NCI-H2171 (cell line): ENCODE measurements at regions not wholly inside any gene's neighbourhood (a gene's known extent, or its start where the extent isn't known, plus 50 kb on each side); places are given as distances from the start of the nearest gene placed in this dataset.
A peak's percentile ranks its signal among the peaks of the same experiment; 100 is the strongest.
"Not testable (repeated sequence)": the region's sequence is repeated elsewhere in the genome, so short reads cannot be mapped to it uniquely, and the experiment has no call there.

Source experiments
- DNase-seq: peaks from one replicate; lab custom pipeline; 2025; lab: John Stamatoyannopoulos, UW

DNA sequence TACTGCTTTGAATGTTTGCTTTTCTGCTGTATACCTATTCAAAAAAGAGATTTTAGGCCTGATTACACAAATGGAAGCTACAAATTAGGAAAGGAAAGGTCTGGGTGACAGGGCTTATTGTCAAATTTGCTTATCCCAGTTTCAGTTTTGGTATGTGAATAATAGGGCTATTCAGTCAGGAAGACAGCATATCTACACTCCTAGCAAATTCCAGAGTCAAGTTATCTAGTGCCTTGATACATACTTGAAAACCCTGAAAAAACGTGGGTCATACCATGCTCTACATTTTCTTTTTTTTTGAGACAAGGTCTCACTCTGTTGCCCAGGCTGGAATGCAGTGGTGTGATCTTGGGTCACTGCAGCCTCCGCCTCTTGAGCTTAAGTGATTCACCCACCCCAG, 59.2 kb upstream of the CCDC180 start:
- not testable (repeated sequence) for DNase-seq

DNA sequence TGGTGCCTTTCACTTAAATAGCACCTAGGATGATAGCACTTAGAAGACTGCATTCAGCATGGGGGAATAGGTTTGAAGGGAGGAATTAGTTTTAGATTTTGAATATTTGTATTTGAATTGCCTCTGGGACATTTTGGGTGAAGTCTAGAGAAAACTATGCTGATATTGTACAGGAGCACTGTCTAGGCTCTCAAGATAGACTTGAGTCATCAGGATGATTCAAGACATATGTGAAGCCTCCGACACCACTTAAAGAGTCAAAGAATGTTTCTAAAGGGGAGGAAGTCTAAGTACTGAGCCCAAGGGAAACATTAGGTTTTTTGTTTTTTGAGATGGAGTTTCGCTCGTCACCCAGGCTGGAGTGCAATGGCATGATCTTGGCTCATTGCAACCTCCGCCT, 63.9 kb upstream of the CCDC180 start:
- no peak for DNase-seq

DNA sequence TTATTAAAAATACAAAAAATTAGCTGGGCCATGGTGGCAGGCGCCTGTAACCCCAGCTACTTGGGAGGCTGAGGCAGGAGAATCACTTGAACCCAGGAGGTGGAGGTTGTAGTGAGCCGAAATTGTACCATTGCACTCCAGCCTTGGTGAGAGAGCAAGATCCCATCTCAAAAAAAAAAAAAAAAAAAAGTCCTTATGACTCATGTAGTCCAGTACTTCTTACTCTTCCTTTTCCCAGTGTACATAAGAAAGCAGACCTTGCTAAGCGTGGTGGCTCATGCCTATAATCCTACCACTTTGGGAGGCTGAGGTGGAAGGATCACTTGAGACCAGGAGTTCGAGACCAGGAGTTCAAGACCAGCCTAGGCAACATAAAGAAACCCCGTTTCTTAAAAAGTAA, 66.0 kb upstream of the CCDC180 start:
- not testable (repeated sequence) for DNase-seq

DNA sequence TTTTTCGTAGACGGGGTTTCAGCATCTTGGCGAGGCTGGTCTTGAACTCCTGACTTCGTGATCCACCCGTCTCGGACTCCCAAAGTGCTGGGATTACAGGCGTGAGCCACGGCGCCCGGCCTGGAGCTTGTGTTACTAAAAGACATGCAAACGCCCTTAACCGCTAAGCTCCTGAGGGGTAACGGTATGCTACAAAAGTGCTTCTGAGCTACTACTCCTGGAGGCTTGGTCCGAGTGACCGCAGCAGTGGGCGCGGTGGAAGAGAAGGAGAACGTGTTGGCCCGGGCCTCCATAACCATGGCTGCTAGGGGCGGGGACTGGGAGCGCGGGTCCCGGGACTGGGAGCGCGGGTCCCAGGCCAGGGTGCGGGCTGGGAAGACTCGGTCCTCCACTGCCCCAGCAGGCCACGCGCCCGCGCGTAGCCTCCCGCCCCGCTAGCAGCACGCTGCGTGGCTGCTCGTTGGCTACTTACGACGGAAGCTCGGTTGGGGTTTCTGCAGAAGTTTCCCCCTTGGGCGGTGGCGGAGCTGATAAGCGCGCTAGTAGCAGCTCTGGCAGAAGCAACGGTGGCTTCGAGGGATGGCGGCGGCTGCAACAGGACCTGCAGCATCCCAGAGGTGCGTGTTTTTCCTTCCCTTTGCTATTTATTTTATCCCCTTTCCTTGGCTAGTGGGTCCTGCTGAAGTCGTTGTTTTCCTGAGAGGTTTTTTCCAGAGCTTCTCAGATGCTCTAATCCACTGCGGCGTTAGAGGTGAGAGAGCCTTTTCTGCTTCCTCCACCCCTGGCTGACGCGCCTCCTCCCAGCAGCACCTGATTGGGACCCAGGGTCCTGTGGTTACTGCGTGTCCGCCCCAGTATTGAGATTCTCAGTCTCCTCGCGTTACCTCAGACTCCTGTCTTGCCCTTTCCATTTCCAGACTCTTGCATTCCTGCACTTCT, 69.2 kb upstream of the CCDC180 start:
- DNase-seq = peak; percentile 80

DNA sequence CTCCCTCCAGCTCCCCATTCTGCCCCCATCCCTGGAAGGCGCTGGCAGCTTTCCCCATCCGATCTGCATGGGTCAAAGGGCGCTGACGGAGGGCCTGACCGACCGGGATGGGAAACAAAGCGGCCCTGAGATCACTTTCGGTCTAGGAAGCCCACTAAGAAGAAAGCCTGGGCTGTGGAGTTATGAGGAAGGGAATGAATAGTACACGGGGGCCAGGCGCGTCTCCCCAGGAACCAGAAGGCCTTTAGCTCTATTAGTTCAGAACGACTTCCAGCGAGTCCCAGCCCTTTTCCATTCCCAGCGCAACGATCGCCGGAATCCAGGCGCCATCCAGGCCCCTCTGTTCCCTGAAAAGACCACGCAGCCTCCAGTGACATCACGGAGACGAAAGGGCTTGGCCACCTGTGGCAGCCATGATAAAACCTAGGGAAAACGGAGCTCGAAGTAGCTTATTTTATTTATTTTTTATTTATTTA, 70.1 kb upstream of the CCDC180 start:
- no peak for DNase-seq

DNA sequence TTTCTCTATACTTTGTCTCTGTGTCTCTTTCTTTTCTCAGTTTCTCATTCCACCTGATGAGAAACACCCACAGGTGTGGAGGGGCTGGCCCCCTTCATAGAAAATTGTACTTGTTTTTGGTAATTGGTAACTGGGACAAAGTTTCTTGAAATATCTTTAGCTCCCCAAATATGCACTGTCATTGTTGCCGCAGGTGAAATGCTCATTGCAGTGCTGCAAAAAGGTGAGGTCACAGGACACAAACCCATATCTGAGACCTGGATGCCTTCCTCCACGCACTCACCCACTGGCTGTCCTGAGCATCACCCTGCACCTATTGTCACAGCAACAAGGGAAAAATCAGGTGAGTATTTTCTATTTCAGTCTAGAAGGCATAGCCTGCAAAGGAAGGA, 74.5 kb upstream of the CCDC180 start:
- DNase-seq = not testable (repeated sequence)

DNA sequence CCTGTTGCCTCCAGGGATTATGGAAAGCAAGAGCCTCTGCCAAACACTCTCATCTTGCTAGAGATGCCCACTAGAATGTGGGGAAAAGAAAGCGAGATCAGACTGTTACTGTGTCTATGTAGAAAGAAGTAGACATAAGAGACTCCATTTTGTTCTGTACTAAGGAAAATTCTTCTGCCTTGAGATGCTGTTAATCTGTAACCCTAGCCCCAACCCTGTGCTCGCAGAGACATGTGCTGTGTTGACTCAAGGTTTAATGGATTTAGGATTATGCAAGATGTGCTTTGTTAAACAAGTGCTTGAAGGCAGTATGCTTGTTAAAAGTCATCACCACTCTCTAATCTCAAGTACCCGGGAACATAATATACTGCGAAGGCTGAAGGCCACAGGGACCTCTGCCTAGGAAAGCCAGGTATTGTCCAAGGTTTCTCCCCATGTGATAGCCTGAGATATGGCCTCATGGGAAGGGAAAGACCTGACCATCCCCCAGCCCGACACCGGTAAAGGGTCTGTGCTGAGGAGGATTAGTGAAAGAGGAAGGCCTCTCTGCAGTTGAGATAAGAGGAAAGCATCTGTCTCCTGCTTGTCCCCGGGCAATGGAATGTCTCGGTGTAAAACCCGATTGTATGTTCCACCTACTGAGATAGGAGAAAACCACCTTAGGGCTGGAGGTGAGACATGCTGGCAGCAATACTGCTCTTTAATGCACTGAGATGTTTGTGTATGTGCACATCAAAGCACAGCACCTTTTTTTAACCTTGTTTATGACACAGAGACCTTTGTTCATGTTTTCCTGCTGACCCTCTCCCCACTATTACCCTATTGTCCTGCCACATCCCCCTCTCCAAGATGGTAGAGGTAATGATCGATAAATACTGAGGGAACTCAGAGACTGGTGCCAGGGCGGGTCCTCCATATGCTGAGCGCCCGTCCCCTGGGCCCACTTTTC, 75.1 kb upstream of the CCDC180 start:
- not testable (repeated sequence) for DNase-seq

DNA sequence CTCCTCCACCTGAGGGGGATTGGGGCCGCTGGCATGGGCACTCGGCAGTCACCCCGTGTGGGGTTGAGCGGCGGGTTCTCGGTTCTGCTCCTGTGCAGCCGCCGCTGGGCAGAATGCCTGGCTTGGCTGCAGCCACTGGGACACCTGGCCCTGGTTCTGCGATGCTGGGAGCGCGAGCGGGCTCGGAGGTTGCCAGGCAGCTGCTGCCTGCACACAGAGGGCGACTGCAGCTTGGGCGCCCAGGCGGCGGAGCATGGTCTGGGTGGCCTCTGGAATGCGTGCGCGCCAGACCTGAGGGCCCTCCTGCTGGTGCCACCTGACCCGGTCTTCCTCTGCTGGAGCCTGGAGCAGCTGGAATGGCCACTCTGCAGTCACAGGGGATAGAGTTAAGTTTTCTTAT, 85.1 kb upstream of the CCDC180 start:
- not testable (repeated sequence) for DNase-seq

DNA sequence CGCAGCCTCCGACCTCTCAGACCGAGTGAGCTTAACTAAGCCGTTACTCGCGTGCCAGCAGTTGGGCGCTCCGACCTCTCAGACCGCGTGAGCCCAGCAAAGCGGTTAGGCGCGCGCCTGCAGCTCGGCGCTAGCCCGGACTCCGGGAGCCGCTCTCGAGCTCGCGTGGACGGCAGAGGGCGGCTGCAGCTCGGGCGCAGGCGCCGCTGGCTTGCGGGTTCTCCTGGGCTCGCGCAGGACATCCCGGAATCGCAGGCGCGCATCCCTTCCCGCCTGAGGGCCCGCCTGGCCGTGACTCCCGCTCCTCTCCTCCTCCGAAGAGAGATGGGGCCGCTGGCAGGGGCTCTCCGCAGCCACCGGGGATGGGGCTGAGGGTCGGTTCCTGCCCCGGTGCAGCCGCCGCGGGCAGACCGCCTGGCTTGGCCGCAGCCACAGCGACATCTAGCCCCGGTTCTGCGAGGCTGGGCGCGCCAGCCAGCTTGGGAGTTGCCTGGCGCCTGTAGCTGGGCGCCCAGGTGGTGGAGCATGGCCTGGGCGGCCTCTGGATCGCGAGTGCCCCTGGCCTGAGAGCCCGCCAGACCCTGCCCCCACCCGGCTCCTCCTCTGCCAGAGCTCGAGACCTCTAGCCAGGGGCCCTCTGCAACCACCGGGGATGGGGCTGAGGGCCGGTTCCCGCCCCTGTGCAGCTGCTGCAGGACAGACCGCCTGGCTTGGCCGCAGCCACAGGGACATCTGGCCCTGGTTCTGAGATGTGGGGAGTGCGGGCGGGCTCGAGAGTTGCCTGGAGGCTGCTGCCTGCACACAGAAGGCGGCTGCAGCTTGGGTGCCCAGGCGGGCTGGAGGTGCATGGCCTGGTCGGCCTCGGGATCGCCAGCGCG, 85.7 kb upstream of the CCDC180 start:
- peak; percentile 28 for DNase-seq

DNA sequence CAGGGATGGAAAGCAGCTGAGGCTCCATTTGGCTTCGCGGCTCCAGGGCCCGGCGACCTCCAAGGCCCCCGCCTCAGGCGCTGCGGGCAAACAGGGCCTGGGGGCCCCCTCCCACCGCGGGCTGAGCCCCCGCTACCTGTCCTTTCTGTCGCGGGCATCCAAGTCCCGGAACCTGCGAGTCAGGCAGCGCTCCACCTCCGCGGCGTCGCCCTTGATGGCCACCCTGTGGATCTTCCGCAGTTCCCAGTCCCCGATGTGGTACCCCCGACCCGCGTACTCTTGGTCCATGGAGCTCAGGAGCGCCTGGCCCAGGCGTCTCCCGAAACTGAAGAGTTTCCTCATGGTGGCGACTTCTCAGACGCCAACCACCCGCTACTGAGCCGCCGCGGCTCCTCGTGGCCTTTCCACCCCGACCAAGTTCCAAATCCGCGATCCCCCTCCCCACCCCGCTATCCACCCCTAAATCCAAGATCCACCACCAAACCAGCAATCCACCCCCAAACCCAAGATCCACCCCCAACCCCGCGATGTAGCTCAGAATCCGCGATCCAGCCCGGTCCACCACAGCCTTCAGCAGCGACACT, 86.5 kb upstream of the CCDC180 start:
- no peak for DNase-seq

DNA sequence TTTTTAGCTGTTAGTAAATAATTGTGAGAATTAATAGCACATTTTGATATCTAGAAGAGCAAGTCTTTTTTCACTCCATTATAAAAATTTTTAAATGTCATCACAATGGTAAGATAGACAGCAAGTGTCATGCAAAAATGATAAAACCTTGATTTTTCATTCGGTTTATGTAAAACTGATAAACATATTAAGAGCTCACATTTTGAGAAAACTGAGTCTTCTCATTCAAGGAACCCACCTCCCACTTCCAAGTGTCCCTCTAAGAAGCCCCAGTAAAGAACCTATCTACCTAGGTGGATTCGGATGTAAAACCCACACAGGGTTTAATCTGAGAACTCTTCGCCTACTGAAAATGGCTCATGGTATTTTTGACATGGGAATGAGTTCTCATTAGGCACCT, 87.1 kb upstream of the CCDC180 start:
- DNase-seq = not testable (repeated sequence)

DNA sequence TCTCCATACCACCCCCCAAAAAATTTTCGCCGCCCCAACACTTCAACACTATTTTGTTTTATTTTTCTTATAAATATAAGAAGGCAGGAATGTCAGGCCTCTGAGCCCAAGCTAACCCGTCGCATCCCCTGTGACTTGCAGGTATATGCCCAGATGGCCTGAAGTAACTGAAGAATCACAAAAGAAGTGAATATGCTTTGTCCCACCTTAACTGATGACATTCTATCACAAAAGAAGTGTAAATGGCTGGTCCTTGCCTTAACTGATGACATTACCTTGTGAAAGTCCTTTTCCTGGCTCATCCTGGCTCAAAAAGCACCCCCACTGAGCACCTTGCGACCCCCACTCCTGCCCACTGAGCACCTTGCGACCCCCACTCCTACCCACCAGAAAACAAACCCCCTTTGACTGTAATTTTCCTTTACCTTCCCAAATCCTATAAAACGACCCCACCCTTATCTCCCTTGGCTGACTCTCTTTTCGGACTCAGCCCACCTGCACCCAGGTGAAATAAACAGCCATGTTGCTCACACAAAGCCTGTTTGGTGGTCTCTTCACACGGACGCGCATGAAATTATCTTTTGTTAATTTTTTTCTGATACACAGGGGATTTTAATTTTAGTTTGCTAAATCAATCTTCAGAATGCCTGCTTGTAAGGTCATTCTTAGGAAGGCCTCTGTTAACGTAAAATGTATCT, 87.9 kb upstream of the CCDC180 start:
- not testable (repeated sequence) for DNase-seq

DNA sequence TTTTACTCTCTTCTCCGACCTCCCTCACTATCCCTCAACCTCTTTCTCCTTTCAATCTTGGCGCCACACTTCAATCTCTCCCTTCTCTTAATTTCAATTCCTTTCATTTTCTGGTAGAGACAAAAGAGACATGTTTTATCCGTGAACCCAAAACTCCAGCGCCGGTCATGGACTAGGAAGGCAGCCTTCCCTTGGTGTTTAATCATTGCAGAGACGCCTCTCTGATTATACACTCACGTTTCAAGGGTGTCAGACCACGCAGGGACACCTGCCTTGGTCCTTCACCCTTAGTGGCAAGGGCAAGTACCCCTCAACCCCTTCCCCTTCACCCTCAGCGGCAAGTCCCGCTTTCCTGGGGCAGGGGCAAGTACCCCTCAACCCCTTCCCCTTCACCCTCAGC, 92.3 kb upstream of the CCDC180 start:
- not testable (repeated sequence) for DNase-seq

DNA sequence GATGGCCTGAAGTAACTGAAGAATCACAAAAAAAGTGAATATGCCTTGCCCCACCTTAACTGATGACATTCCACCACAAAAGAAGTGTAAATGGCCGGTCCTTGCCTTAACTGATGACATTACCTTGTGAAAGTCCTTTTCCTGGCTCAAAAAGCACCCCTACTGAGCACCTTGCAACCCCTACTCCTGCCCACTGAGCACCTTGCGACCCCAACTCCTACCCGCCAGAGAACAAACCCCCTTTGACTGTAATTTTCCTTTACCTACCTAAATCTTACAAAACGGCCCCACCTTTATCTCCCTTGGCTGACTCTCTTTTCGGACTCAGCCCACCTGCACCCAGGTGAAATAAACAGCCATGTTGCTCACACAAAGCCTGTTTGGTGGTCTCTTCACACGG, 92.9 kb upstream of the CCDC180 start:
- not testable (repeated sequence) for DNase-seq

DNA sequence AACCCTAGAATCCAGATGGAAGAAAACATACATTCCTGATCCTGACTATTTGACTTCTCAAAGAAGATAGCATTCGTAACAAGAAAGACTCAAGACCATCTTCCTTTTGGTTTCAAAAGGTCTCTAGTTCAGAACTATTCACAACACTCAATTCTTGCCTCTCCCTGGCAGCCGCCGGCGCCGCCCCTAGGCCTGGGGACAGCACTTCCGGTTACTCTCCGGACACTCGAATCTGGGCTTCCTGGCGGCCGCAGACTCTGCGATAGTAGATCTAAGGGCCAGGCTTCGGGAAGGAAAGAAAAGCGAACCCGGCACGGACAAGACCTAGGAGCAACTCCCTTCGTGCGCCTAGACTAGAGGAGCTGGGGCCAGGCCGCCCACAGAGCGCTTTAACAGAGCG, 107.8 kb upstream of the CCDC180 start:
- not testable (repeated sequence) for DNase-seq

DNA sequence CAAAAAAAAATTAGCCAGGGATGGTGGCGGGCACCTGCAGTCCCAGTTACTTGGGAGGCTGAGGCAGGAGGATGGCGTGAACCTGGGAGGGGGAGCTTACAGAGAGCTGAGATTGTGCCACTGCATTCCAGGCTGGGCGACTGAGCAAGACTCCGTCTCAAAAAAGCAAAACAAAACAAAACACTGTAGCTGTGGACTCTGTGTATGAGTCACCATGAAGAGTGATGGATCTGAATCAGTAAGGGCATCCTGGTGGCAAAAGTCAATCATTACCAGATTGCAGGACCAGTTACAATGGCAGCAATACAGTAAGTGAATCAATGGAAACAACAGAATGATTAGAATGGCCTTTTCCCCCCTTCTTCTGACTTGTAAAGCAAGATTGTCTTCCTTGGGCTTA, 113.7 kb upstream of the CCDC180 start:
- not testable (repeated sequence) for DNase-seq

DNA sequence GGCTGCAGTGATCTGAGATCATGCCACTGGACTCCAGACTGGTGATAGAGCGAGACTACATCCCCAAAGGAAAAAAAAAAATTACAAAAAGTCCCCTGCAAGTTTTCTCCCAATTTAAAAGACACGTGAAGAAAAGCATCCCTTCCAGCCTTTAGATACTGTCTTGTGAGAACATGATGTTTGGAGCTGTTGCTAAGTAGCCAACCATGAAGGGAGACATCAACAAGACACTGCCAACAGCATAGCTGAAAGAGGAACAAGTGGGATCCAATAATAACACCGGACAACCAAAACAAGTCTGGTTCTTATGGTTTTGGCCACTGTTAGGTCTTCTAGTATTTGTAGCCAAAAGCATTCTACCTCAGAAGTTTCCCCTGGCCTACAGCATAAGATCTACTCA, 118.9 kb upstream of the CCDC180 start:
- no peak for DNase-seq

DNA sequence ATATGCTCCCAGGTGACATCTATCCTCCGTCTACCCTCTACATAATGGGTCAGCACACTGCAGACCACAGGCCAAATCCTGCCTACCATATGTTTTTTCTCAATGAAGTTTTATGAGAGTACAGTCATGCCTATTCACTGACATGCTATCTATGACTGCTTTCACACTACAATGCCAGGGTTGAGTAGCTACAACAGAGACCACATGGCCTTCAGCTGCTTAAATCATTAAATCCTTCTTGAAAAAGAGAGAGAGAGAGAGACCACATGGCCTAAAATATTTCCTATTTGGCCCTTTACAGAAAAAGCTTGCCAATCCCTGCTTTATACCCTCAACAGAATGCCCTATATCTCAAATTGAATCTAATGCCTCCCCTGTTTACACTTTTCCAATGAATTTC, 119.8 kb upstream of the CCDC180 start:
- DNase-seq = not testable (repeated sequence)

DNA sequence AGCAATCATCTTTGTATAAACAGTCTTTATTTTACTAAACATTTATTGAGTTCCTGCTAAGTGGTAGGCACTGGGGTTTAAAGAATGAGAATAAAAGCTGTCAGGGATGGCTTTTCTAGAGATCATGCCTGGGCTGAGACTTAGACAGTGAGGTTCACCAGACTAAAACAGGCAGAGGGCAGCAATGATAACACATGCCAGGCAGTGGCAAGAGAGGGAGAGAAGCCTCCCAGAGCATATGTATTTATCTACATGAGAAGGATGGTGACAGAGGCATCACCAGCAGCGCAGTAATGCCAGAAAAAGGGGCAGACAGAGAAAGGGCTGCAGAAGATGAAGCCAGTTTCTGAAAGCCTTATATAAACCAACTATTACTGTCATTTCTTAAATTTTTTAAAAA, 121.0 kb upstream of the CCDC180 start:
- DNase-seq = no peak

DNA sequence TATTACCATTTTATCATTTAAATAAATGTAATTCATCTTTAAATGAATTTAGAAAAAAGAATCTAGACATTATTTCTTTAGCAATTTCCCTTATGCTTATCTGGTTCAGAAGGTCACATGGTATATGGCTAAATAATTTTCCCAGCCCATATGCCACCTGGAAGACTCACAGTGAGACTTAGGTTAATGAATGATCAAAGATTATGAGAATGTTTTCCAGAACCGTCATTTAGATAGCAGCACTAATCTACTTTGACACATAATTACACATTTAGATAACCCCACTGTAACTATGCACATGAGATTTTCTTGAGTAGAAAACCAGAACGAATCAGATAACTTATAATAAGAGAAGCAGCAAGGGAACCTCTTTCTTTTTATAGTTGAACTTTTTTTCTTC, 124.9 kb upstream of the CCDC180 start:
- DNase-seq = not testable (repeated sequence)

DNA sequence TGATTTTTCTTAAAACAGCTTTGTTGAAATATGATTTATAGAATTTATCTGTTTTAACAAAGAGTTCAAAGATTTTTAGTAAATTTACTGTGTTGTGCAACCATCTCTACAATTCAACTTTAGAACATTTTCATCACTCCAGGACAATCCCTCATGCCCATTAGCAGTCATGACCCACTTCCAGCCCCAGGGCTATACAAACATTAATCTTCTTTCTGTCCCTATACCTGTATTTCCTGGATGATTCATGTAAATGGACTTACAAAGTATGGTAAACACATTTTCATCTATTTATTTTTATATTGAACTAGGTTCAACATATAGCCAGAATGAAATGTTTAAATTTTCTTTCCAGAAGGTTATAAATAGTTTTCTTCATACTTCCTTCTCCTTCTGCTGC, 127.8 kb upstream of the CCDC180 start:
- no peak for DNase-seq
